ENCODE measurements at regions not wholly inside any gene's neighbourhood (a gene's known extent, or its start where the extent isn't known, plus 50 kb on each side); places are given as distances from the start of the nearest gene placed in this dataset.
"Not testable (repeated sequence)": the region's sequence is repeated elsewhere in the genome, so short reads cannot be mapped to it uniquely, and the experiment has no call there.

DNA sequence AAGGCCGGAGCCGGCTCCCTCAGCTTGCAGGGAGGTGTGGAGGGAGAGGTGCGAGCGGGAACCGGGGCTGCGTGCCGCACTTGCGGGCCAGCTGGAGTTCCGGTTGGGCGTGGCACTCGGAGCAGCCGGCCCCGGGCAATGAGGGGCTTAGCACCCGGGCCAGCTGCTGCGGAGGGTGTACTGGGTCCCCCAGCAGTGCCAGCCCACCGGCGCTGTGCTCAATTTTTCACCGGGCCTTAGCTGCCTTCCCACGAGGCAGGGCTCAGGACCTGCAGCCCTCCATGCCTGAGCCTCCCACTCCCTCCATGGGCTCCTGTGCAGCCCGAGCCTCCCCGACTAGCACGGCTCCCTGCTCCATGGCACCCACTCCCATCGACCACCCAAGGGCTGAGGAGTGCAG is 62.2 kb upstream of the ANKRD55 start:
- not testable (repeated sequence) for TF ChIP-seq ZNF274 (IDR thresholded peaks at IDR 0.05; ENCODE audit: low read depth, low read length); YY1 (IDR thresholded peaks at IDR 0.05; ENCODE audit: insufficient read depth, insufficient read length); SUZ12 (IDR thresholded peaks at IDR 0.05; ENCODE audit: extremely low read depth, insufficient read depth, insufficient read length)

All from NT2/D1 (cell line).